Endometrial microvascular endothelial cells (primary cell): ENCODE measurements at regions not wholly inside any gene's neighbourhood (a gene's known extent, or its start where the extent isn't known, plus 50 kb on each side); places are given as distances from the start of the nearest gene placed in this dataset.
"Not testable (repeated sequence)": the region's sequence is repeated elsewhere in the genome, so short reads cannot be mapped to it uniquely, and the experiment has no call there.

Source experiments
- in situ Hi-C: cut with HindIII; loops from 2 replicates; pipeline ENCODE4 v1.10.0; 2017; ENCODE audit warnings: low sequenced_read_pairs, low pct_unique_long_range_greater_than_20kb; ENCODE audit errors: inconsistent ontology term

DNA sequence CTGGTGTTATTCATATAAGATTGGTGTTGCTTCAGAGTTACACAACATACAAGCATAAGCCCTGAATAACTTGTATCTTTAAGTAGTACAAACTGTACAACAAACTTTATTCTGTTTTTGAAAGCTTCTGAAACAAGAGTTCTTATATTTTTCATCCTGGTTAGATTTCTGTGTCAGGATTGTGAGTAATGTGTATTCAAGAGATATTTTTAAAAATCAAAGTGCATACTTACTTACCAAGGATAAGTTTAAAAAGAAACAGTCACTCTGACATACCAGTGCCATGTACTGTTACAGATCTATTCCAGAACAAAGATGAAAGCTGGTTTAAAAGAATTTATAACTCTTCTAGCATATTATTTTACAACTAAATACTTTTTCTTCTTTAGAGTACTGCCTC lies 755.1 kb downstream of the ZPLD1 start:
- in situ Hi-C loops, result no loop called here

DNA sequence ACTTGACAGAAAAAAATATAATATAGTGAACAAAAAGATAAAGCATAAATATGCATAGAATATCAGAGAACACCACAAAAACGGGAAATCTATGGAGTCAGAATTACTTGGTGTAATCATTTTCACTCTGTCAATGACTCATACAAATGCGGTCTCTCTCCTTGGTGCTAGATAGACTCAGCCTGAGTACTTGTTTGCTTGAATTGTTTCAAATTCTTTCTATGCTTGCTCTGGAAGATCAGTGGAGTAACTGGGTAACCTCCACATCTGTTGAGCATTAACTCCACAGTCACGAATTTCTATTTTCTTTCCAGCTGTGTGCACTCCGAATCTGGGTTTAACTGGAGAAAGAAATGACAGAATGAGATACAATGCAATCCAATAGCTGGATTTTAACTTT lies 760.4 kb downstream of the ZPLD1 start:
- in situ Hi-C loops, result no loop called here

DNA sequence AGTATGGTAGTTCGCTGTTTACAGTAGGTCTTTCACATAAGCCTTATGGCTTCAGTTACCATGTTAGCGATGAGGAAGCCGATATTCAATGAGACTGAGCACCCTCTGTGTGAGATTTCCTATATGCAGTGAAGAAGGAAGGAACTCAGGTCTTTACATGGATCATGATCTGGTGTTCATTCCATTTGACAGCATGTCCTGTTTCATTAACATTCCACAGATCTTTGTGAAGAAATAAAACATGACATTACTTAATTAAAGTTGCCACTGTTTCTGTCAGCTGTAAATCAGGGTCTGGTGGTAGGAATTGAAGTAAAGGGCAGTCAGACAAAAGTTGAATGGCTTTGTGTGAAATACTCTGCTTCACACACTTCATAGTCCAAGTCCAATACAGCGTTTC lies 768.6 kb downstream of the ZPLD1 start:
- in situ Hi-C loops, result no loop called here

DNA sequence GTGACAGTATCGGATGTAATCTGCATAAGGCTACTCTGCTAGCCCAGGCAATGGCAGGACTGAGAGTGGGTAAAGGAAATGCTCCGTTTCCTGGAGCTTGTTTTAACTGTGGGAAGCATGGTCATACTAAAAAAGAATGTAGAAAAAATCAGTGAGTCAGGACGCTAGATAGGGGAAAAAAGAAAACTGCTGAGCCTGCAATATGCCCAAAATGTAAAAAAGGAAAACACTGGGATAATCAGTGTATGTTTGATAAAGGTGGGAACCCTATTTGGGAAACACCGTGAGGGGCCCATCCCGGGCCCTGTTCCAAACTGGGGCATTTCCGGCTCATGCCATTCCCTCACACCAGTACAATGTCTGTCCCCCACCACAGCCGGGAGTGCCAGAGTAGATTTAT lies 775.8 kb downstream of the ZPLD1 start:
- in situ Hi-C loops, result no loop called here

- in situ Hi-C loops, result no loop called here
Observed at GRCh38 chr3:103218146-103218545, 783.3 kb downstream of the ZPLD1 start.

DNA sequence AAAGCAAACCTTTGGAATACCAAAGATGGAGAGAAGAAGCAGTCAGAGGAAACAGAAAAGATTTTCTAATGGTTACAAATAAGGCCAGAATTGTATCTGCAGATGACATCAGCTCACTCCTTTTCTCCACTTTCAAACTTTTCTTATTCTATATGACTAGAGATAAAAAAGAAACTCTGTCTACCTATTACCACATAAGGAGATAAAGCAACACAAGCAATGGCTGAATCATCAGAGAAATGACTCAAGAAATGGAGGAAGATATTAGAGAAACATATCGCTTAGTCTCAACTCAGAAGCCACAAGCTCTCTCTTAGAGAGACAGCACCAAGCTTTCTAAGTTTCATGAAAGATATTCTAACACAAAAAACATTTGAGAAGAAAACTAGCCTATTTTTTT lies 784.0 kb downstream of the ZPLD1 start:
- in situ Hi-C loops, result no loop called here

GRCh38 chr3:103227651-103228050 lies 792.8 kb downstream of the ZPLD1 start:
- in situ Hi-C loops, result no loop called here

GRCh38 chr3:103247459-103247858 lies 812.6 kb downstream of the ZPLD1 start:
- in situ Hi-C loops, result no loop called here

DNA sequence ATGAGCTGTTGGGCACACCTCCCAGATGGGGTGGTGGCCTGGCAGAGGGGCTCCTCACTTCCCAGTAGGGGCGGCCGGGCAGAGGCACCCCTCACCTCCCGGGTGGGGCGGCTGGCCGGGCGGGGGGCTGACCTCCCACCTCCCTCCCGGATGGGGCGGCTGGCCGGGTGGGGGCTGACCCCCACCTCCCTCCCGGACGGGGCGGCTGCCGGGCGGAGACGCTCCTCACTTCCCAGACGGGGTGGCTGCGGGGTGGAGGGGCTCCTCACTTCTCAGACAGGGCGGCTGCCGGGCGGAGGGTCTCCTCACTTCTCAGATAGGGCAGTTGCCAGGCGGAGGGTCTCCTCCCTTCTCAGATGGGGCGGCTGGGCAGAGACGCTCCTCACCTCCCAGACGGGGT lies 820.0 kb downstream of the ZPLD1 start:
- in situ Hi-C loops, result not testable (repeated sequence)

GRCh38 chr3:103269287-103269686 lies 834.5 kb downstream of the ZPLD1 start:
- in situ Hi-C loops, result no loop called here

DNA sequence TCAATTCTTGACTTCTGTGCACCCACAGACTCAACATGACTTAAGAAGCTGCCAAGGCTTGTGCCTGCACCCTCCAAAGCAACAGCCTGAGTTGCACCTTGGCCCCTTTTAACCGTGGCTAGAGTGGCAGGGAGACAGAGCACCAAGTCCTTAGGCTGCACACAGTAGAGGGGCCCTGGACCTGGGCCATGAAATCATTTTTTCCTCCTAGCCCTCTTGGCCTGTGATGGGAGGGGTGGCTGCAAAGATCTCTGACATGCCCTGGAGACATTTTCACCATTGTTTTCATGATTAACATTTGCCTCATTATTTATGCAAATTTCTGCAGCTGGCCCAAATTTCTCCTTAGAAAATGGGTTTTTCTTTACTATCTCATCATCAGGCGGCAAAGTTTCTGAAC lies 836.8 kb downstream of the ZPLD1 start:
- in situ Hi-C loops, result no loop called here

DNA sequence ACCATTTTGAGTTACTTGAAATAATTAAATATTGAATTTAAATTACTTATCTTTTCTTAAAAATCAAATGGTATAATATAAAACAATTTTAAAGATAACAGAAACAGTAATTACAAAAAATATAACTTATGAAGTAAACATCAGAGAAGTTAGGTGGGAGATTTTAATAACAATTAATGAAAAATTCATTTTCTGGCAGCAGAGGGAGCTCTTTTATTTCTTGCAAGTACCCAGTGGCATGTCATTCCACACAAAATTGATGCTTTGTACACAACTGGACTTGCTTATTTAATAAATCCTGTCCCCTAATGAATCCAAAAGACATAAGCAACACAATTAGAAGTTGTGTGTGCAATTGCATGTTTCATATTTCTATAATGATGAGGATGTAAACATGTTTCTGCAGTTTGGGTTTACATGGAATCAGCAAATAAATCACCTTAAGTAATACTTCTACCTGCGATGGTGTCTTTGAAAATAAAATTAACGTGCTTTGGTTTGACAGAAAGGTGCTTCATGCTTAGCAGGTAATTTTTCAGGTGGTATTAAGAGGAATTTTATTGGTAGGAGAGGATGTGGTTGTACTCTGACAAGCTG lies 861.3 kb downstream of the ZPLD1 start:
- in situ Hi-C loops, result no loop called here

GRCh38 chr3:103297502-103297901 lies 862.7 kb downstream of the ZPLD1 start:
- in situ Hi-C loops, result not testable (repeated sequence)

GRCh38 chr3:103306104-103306503 lies 871.3 kb downstream of the ZPLD1 start:
- in situ Hi-C loops, result no loop called here

DNA sequence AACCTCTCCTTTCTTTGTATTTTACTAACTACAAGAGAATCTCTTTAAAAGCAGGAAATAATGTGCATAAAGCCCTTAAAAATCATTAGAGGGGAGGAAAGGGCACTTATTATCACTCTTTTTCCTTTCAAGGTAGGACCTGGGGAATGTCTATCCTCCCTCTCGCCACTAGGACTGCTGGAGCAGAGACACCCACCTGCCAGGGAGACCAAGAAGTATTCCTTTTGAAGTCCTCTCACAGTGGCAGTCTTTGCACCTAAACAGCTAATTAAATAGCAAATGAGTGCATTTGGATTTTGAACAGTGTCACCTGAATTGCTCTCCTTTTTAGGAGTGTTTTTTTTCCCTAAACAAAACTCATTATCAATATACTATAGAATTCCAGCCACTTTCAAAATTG lies 874.1 kb downstream of the ZPLD1 start:
- in situ Hi-C loops, result no loop called here

- in situ Hi-C loops, result no loop called here
Observed at GRCh38 chr3:103319912-103320311, 885.1 kb downstream of the ZPLD1 start.

DNA sequence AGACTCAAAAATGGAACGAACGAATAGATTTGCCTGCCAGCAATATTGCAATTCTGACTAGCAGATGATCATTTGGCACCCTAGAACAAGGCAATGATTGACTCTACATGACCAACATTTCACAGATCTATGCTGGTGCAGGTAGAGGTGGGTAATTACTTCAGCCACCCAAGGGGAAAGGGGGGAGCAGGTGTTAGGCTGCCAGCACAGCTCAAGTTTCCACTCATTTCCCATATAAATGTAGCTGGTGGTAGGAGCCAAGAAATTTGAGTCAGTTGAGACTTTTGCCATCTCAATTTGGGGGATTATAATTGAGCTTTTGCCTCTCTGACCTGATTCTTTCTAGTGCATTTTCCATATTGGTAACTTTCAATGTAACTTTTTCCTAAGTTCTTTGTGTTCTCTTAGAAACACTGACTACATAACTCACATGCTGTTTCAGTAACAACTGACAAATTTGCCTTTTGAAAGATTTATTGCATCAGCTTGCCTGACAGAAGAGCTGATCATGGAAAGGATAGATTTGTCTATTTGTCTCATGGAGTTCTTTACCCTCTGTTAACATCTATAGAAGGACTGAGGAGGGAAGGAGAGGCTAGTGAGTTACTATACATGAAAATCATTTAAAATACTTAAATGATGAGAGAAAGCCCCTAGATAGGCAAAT lies 902.5 kb downstream of the ZPLD1 start:
- in situ Hi-C loops, result no loop called here

GRCh38 chr3:103341078-103341606 lies 906.3 kb downstream of the ZPLD1 start:
- in situ Hi-C loops, result no loop called here

GRCh38 chr3:103342205-103342731 lies 907.5 kb downstream of the ZPLD1 start:
- in situ Hi-C loops, result no loop called here

- in situ Hi-C loops, result no loop called here
Observed at GRCh38 chr3:103349760-103350159, 914.9 kb downstream of the ZPLD1 start.
